HT-29 (cell line): ENCODE measurements at regions not wholly inside any gene's neighbourhood (a gene's known extent, or its start where the extent isn't known, plus 50 kb on each side); places are given as distances from the start of the nearest gene placed in this dataset.
"Not testable (repeated sequence)": the region's sequence is repeated elsewhere in the genome, so short reads cannot be mapped to it uniquely, and the experiment has no call there.

Source experiments
- DNase-seq: peaks from one replicate; pipeline ENCODE4 v3.0.0-alpha.2; 2015; ENCODE audit warnings: low spot score

DNA sequence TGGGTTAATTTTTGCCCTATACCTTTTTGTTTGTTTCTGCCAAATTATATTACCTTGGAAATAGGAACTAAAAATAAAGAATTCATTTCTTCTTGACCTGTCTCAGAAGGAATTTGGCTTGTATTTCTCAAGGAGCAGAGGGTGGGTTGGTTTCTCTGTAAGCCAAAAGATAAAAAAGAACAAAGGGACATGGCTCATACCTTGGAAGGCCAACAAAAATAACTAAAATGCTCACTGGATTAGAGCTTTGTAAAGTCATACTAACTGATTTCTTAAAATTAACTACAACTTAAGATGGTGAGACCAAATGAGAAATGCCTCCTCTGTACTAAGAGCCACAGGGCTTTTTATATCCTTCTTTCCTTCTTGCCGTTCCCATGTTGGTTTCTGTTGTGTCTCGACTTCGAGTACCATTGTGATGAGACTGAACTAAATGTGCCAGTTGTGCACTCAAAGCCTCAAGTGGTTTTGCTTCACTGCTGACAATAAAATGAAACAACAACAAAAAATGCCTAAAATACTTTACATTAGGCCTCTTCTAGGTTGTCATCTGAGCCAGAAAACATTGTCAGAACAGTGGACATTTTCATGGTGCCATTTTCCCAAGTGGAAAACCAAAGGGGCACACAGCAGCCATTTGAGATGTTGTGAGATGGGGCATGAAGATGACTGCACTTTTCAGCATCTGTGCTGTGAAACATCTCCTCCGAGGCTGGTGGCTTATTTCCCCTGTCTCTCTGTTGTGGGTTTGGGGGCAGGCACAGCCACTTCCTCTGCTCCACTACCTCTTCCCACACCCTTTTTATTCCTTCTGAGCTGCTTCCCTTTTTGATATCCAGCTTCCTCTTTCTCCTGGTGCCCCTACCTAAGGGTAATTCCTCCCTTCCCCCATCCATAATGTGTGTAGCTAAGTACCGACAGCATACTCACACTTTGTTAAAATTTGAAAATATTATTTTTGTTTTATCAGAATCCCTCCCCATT lies 51.8 kb upstream of the AGR3 start:
- DNase-seq: no peak

DNA sequence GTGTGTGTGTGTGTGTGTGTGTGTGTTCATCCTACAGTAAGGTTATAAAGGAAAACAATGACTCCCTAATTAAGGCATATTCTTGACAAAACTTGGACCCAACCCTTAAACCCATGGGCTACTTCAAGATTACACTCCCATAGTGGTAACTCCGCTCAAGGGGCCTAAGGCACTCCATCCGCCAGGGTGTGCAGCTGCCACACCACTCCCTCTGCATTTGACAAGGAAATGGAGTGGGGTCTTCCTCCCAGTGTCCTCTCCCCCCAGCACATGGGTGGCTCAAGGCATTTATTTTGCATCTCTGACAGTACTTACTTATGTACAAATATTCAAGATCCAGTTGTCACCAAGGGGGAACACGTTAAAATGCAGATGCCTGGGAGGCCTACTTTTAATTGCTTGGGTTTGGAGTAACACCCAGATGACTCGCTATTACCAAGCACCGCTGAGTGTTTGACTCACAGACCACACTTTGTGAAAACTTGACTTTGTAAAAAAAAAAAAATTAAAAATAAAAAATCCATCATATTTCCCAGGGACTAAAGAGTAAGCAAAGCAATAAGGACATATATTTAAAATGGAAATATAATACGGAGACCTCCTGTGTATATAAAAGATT lies 53.0 kb upstream of the AGR3 start:
- DNase-seq: no peak

DNA sequence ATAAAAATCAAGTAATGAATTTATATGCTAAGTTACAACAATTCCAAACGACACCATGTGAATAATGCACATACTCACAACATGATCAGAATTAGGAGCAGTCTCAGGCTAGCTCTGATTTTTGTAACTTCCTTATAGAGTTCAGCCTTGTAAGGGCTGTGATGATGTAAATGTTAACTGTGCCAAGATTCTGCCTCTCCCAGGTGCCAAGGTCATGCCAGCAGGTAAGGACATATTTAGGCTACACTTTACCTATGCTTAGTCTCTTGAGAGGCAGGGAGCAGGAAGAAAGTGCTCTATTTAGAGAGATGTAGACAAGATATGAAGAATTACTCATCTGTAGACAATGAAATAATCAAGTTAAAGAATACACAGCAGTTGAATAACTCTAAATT lies 53.6 kb upstream of the AGR3 start:
- peak; percentile 45 for DNase-seq

GRCh38 chr7:16936626-16937422 lies 55.0 kb upstream of the AGR3 start:
- no peak for DNase-seq

GRCh38 chr7:16939161-16939560 lies 57.4 kb upstream of the AGR3 start:
- no peak for DNase-seq

DNA sequence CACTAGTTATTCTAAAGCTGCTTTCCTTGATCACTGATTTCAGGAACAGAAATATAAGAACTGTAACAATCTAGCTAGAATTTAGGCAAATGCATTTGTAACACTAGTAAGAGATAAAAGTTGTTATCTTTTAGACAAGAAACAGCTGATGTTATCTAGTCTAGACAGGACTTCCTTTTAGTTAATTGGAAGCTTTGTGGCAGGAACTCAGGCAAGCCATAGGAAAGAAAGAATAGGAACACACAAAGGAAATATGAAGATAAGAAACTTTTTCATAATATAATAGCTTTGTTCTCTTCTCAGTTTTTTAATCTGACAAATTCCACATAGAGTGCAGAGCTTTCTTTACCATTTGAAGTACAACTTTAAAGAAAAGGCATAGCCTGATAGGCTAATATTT lies 59.0 kb upstream of the AGR3 start:
- no peak for DNase-seq

- DNase-seq: no peak
These were observed 61.2 kb upstream of the AGR3 start for GRCh38 chr7:16942929-16943509.

- DNase-seq: no peak
These were observed 63.2 kb upstream of the AGR3 start for GRCh38 chr7:16944936-16945335.

DNA sequence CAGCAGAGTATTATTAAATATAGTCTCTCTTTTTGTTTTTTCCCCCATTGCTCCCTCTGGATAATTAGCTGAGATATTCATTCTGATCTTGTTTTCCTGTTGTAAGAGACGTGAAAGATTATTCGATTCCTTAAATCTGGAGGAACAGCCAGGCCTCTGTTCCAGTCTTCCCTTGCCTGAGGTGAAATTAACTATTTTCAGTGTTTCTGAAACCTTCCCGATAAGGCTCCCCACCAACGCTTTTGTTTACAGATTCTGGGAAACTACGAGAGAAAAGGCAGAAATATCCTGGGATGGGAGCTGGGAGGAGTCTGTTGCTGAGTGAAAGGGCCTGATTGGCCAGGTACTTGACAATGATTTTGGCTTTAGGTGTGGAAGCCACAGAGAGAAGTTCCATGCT lies 63.6 kb upstream of the AGR3 start:
- DNase-seq: no peak

DNA sequence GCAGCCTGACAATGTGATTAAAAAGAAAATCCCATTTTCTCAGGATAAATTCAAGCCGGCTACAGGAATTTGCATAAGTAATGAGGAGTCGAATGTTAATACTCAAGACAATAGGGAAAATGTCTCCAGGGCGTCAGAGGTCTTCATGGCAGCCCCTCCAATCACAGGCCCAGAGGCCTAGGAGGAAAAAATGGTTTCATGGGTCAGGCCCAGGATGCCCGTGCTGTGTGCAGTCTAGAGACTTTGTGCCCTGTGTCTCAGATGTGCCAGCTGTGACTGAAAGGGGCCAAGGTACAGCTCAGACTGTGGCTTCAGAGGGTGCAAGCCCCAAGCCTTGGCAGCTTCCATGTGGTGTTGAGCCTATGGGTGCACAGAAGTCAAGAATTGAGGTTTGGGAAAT lies 66.3 kb upstream of the AGR3 start:
- not testable (repeated sequence) for DNase-seq

GRCh38 chr7:16951483-16952080 lies 69.8 kb upstream of the AGR3 start:
- DNase-seq: no peak

DNA sequence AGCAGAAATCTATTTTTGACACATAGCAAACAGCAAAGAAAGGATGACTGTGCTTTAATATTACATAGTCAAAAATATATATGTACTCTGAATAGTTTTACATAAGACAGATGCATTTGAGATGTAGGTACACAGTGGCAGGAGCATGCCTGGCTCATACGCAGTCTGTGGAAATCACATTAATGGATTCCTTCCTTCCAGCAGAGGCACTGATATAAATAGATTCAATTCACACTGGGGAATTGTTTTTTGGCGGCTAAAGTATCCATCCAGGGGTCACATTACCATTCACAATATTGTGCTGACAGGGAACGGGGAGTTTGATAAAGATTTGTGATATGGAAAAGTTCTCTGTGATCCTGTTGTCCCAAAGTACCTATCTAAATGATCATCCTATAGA lies 72.5 kb upstream of the AGR3 start:
- DNase-seq: no peak

DNA sequence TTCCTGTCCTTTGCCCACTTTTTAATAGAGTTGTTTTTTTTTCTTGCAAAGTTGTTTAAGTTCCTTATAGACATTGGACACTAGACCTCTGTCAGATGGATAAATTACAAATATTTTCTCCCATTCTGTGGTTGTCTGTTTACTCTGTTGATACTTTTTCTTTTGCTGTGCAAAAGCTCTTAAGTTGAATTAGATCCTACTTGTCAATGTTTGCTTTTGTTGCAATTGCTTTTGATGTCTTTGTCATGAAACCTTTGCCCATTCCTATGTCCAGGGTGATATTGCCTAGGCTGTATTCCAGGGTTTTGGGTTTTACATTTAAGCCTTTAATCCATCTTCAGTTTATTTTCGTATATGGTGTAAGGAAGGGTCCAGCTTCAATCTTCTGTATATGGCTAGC lies 76.9 kb upstream of the AGR3 start:
- DNase-seq: no peak

DNA sequence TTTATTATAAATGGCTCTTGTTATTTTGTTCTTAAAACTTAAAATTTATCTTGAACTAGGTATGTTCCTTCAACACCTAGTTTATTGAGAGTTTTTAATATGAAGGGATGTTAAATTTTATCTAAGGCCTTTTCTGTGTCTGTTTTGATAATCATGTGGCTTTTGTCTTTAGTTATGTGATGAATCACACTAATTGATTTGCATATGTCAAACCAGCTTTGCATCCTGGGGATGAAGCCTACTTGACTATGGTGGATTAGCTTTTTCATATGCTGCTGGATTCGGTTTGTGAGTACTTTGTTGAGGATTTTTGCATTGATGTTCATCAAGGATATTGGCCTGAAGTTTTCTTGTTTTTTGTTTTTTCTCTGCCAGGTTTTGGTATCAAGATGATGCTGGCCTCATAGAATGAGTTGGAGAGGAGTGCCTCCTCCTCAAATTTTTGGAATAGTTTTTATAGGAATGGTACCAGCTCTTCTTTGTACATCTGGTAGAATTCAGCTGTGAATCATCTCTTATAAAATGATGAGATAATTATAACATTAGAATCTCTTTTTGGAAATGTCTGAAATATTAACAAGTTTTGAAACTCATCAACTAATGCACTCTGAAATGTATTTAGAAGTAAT lies 78.7 kb upstream of the AGR3 start:
- DNase-seq: no peak

DNA sequence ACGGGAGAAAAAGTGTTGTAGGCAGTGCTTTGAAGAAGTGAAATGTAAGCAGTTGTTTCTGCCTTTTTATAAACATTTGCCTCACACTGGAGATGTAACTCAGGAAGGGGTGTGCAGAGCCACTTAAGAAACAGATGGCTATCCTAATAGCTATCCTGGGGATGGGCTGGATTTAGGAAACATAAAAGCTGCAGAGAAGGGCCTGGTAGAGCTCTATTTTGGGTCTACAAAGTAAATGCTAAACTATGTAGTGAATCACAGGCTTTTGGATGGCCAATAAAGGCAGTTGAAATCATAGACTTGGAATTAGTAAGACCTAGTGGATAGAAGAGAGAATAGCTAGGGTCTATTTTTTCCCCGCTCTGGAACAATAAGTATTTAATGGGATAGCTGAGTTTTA lies 79.9 kb upstream of the AGR3 start:
- DNase-seq: no peak

DNA sequence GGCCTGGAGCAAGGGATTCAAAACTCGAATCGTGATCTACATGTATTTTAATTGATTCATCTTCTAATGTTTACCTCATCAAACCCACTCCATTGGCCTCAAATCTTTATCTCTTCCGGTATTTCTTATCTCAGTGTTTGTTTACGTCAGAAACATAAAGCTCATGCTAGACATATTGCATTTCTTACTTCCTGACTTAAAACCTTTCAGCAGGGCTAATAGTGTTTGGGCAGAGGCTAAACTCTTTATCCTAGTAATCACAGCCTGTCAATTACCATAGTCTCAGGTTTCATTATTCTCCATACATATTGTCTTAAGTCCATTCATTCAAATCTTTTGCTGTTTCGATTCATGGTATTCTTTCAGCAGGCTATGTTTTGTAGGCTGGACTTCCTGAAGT lies 81.3 kb upstream of the AGR3 start:
- no peak for DNase-seq

GRCh38 chr7:16965697-16966096 lies 83.9 kb upstream of the AGR3 start:
- not testable (repeated sequence) for DNase-seq

DNA sequence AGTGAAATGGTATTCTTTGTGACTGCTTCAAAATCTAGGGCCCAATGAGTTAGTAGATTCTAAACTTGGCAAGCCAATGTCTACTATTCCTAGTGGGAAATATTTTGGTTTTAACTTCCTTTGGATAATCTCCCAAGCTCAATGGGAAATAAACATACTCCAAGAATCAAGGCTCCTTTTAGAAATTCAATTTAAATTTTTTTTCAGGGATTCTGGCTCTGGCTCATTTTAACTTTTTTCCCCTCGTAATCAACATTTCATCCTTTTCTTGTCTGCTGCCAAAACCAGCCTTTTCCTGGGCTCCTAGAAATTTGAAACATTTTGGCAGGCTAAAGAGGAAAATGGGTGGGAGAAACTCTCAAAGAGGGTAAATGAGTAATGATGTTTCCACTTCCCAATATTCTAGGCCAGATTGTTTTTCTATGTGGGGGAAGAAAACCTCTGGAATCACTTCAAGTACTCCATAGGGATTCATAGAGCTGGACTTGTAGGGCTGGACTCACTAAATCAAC lies 85.6 kb upstream of the AGR3 start:
- DNase-seq: no peak

DNA sequence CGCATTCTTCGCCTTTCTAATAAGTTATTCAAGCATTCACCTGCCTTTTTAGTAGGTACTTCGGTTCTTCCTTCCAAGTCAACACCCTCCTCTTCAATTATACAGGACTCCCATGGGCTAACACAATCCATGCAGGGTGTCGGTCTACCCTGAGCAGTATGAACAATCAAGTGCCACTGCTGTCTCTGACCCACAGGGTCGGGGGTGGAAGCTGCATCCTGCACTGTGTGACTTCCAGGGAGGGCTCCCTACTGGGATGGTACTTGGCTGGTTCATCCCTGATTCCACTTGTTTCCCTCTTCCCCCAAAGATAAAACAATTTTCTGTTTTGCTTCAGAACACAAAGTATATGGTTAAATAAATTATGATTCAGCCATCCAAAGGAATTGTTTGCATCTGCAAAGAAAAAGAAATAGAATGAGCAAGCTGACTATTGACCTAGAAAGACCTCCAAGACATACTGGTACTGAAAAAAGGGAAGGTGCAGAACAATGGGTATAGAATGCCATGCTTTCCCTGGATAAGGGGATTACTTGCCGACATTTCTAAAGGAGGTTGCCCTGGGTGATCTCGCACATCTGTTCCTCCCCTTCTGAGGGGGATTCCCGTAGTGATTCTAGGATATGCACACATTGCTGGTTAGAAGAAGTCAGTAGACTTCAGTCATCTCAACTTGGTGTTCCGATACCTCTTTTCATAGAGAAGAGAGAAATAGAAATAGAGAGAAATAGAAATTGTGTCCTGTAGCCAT lies 89.1 kb upstream of the AGR3 start:
- no peak for DNase-seq

GRCh38 chr7:16975712-16976111 lies 93.9 kb upstream of the AGR3 start:
- DNase-seq: no peak
